ENCODE measurements at regions not wholly inside any gene's neighbourhood (a gene's known extent, or its start where the extent isn't known, plus 50 kb on each side); places are given as distances from the start of the nearest gene placed in this dataset.

DNA sequence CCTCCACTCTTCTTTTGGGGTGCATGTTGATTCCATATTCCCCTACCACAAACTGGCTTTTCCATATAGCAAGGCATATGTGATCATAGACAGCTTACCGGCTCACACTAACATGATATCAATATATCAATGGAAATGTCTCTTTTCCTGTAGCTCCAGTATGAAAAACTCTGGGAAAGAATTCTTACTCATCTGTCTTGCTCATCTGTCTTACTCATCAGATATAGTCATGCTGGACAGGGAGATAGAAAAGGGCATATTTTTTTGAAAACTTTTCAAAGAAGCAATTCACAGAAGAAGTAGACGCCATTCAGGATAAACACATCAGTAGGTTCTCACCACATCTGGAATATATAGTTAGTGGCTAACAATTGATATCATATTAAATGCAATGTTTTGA lies 794.7 kb downstream of the RAB28 start:
- no peak for DNase-seq (ENCODE audit: low spot score)
- Histone ChIP-seq H3K27me3 (ENCODE audit: control insufficient read depth in 4 of 4, insufficient read depth in 4 of 4, low read length in 3 of 4) (no peaks in the 10 kb centered on the region), H3K4me3 (ENCODE audit: low read depth in 1 of 3, low read length in 3 of 3) (no peak overlapping the region), H3K4me1 (ENCODE audit: control insufficient read depth in 4 of 4, insufficient read depth in 4 of 4, low read length in 3 of 4) (no peaks in the 10 kb centered on the region), H3K27ac (ENCODE audit: low read depth in 1 of 2, low read length in 2 of 2) (no peak overlapping the region), H3K9ac (ENCODE audit: low read depth in 1 of 2, low read length in 2 of 2) (no peak overlapping the region), H3K9me3 (ENCODE audit: control insufficient read depth in 4 of 4, low read length in 3 of 4) (no peaks in the 10 kb centered on the region), H3K36me3 (ENCODE audit: control insufficient read depth in 4 of 4, insufficient read depth in 3 of 4, low read depth in 1 of 4, low read length in 3 of 4) (no peaks in the 10 kb centered on the region)
- WGBS = 91% methylated on average over 2 of the region's 2 CpGs
- TF ChIP-seq CTCF (IDR thresholded peaks at IDR 0.05; ENCODE audit: low read depth, low read length, missing input control) (no peak), RAD21 (IDR thresholded peaks at IDR 0.05) (no peak), GABPA (IDR thresholded peaks at IDR 0.05 in 1 of 2, conservative IDR thresholded peaks at IDR 0.05 in 1 of 2) (no peak), SP1 (IDR thresholded peaks at IDR 0.05) (no peak), HNF4A (conservative IDR thresholded peaks at IDR 0.05) (no peak), JUND (IDR thresholded peaks at IDR 0.05) (no peak), FOXA1 (IDR thresholded peaks at IDR 0.05) (no peak), EGR1 (IDR thresholded peaks at IDR 0.05; ENCODE audit: low read depth in 2 of 2) (no peak), YY1 (IDR thresholded peaks at IDR 0.05) (no peak), TAF1 (conservative IDR thresholded peaks at IDR 0.05) (no peak), RXRA (IDR thresholded peaks at IDR 0.05) (no peak), ZBTB33 (IDR thresholded peaks at IDR 0.05) (no peak), ATF3 (IDR thresholded peaks at IDR 0.05) (no peak), NR2F2 (IDR thresholded peaks at IDR 0.05) (no peak)
- TF ChIP-seq, protein P1, sequence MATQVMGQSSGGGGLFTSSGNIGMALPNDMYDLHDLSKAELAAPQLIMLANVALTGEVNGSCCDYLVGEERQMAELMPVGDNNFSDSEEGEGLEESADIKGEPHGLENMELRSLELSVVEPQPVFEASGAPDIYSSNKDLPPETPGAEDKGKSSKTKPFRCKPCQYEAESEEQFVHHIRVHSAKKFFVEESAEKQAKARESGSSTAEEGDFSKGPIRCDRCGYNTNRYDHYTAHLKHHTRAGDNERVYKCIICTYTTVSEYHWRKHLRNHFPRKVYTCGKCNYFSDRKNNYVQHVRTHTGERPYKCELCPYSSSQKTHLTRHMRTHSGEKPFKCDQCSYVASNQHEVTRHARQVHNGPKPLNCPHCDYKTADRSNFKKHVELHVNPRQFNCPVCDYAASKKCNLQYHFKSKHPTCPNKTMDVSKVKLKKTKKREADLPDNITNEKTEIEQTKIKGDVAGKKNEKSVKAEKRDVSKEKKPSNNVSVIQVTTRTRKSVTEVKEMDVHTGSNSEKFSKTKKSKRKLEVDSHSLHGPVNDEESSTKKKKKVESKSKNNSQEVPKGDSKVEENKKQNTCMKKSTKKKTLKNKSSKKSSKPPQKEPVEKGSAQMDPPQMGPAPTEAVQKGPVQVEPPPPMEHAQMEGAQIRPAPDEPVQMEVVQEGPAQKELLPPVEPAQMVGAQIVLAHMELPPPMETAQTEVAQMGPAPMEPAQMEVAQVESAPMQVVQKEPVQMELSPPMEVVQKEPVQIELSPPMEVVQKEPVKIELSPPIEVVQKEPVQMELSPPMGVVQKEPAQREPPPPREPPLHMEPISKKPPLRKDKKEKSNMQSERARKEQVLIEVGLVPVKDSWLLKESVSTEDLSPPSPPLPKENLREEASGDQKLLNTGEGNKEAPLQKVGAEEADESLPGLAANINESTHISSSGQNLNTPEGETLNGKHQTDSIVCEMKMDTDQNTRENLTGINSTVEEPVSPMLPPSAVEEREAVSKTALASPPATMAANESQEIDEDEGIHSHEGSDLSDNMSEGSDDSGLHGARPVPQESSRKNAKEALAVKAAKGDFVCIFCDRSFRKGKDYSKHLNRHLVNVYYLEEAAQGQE (IDR thresholded peaks at IDR 0.05) = no peak

- no peak for TF ChIP-seq RXRA (IDR thresholded peaks at IDR 0.05)
- peak; percentile 17 to 49 for TF ChIP-seq RAD21 (IDR thresholded peaks at IDR 0.05)
- no peak for TF ChIP-seq NR2F2 (IDR thresholded peaks at IDR 0.05)
- H3K9ac ChIP-seq (ENCODE audit: low read depth in 1 of 2, low read length in 2 of 2) = no peak overlapping the region
- no peaks in the 10 kb centered on the region for H3K36me3 ChIP-seq (ENCODE audit: control insufficient read depth in 4 of 4, insufficient read depth in 3 of 4, low read depth in 1 of 4, low read length in 3 of 4)
- H3K4me1 ChIP-seq (ENCODE audit: control insufficient read depth in 4 of 4, insufficient read depth in 4 of 4, low read length in 3 of 4) = peaks cover 0 to 2% (median under 1%) of the 10 kb centered on the region in 4 donors
- no peaks in the 10 kb centered on the region for H3K27me3 ChIP-seq (ENCODE audit: control insufficient read depth in 4 of 4, insufficient read depth in 4 of 4, low read length in 3 of 4)
- H3K4me3 ChIP-seq (ENCODE audit: low read depth in 1 of 3, low read length in 3 of 3) = no peak overlapping the region
- 33% methylated on average over 2 of the region's 2 CpGs for WGBS
- no peak overlapping the region for H3K27ac ChIP-seq (ENCODE audit: low read depth in 1 of 2, low read length in 2 of 2)
- DNase-seq (ENCODE audit: low spot score) = no peak
- H3K9me3 ChIP-seq (ENCODE audit: control insufficient read depth in 4 of 4, low read length in 3 of 4) = peaks cover 0 to 6% (median 4%) of the 10 kb centered on the region in 4 donors
Observed at GRCh38 chr4:12679217-12679616, 804.9 kb downstream of the RAB28 start.
